Activated T-cell treated with anti-CD3 and anti-CD28 coated beads, Interleukin-2, amount 50 U/mL, for 72 hours (primary cell): ENCODE measurements at regions not wholly inside any gene's neighbourhood (a gene's known extent, or its start where the extent isn't known, plus 50 kb on each side); places are given as distances from the start of the nearest gene placed in this dataset.

Source experiments
- ATAC-seq, 2 donors: fragments of 150-1000 bp; cut with Tn5 transposase; replicated peaks in 1 of 2; 2 replicates each; pipeline ENCODE4 v1.10.0; 2021; ENCODE audit warnings: moderate library complexity in 2 of 2, mild to moderate bottlenecking in 1 of 2
- DNase-seq, 2 donors: peaks; one replicate each; pipeline ENCODE4 v3.0.0; 2021 to 2022; ENCODE audit warnings: mixed read lengths in 1 of 2
- H3K27ac Mint-ChIP-seq: one replicate; pipeline ENCODE4 v1.8.0; 2022; ENCODE audit warnings: mild to moderate bottlenecking, moderate library complexity, mixed read lengths
- H3K27me3 Mint-ChIP-seq: one replicate; pipeline ENCODE4 v1.8.0; 2022; ENCODE audit warnings: low read depth, mixed read lengths
- H3K36me3 Mint-ChIP-seq, 2 donors: one replicate each; pipeline ENCODE4 v1.8.0; 2022; ENCODE audit warnings: mixed read lengths in 2 of 2, mild to moderate bottlenecking in 1 of 2; ENCODE audit not compliant: insufficient read depth in 2 of 2
- H3K4me1 Mint-ChIP-seq: one replicate; pipeline ENCODE4 v1.8.0; 2022; ENCODE audit warnings: low read depth, mixed read lengths
- H3K4me3 Mint-ChIP-seq, 2 donors: one replicate each; pipeline ENCODE4 v1.8.0; 2022; ENCODE audit warnings: mild to moderate bottlenecking in 2 of 2, mixed read lengths in 2 of 2, moderate library complexity in 2 of 2
- H3K9me3 Mint-ChIP-seq, 2 donors: one replicate each; pipeline ENCODE4 v1.8.0; 2022; ENCODE audit warnings: mixed read lengths in 2 of 2

GRCh38 chr2:168346725-168347477 lies 99.5 kb upstream of the STK39 start:
- peak overlapping the region; percentile 54 for H3K27ac Mint-ChIP-seq
- peak; percentile 80 to 83 for ATAC-seq
- DNase-seq: peak; percentile 67 to 72
- H3K27me3 Mint-ChIP-seq: peaks cover 7% of the 10 kb centered on the region
- peak overlapping the region; percentile 86 to 88 for H3K4me3 Mint-ChIP-seq
- no peaks in the 10 kb centered on the region for H3K9me3 Mint-ChIP-seq
- no peaks in the 10 kb centered on the region for H3K36me3 Mint-ChIP-seq
- H3K4me1 Mint-ChIP-seq: peaks cover 8% of the 10 kb centered on the region

DNA sequence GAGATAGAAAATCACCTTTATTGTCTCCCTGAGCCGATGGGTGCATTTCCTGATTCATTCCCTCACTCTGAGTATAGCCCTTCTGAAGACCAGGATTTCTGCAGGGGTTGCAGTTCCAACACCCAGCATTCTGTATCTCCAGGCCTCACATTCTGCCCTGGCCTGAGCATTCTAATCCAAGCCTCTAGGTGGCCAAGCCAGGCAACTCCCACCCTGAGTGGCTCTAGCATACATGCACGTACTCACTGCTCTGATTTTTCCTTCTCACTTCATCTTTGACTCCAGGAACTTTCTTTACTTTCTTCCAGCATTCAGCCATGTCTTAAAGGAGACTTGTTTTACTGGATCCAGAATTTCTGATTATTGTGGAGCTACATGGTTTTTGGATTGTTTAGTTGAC lies 100.7 kb upstream of the STK39 start:
- no peak for ATAC-seq
- Mint-ChIP-seq H3K4me1 (peaks cover 8% of the 10 kb centered on the region), H3K27me3 (peaks cover 6% of the 10 kb centered on the region), H3K9me3 (no peaks in the 10 kb centered on the region), H3K36me3 (no peaks in the 10 kb centered on the region), H3K4me3 (no peak overlapping the region), H3K27ac (no peak overlapping the region)
- peak in 1 of 2 donors; percentile 7 for DNase-seq

- Mint-ChIP-seq H3K9me3 (peaks cover 0 to 6% of the 10 kb centered on the region in 2 donors), H3K27ac (no peak overlapping the region), H3K36me3 (peaks cover 0 to 6% of the 10 kb centered on the region in 2 donors), H3K27me3 (peaks cover 6% of the 10 kb centered on the region), H3K4me1 (peaks cover 16% of the 10 kb centered on the region), H3K4me3 (no peak overlapping the region)
- ATAC-seq: no peak
- DNase-seq: no peak
These were observed 103.0 kb upstream of the STK39 start for GRCh38 chr2:168350380-168350779.

DNA sequence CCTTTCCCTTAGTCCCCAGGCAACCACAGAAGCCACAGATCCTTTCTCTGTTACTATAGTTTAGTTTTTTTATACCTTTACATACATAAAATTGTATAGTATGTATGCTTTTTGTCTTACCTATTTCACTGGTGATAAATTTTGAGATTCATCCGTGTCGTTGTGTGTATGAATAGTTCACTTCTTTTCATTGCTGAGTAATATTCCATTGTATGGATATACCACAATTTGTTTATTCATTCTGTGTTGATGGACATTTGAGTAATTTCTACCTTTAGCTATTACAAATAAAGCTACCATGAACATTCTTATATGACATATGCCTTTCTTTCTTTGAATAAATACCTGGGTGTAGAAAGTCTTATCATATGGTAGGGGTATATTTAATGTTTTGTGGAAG lies 102.8 kb upstream of the CERS6 start:
- ATAC-seq: peak in 1 of 2 donors; percentile 19
- no peaks in the 10 kb centered on the region for H3K27me3 Mint-ChIP-seq

DNA sequence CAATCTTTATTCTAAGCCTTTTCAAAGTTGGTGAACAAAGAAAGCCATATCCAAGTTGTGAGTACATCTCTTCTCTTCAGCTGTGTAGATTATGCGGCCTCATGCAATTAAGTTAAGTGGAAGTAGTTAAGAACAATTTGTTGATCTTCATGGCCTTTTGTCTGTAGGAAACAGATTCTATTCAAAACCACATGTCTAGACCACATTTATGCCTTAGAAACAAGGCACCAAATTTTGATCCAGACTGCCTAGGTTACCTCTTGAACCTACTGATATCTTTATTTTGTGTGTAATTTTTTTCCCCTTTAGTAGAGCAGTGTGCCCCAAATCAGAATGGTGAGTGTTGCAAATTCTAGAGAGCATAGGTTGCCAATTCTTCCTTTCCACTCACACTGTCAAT lies 101.6 kb upstream of the CERS6 start:
- Mint-ChIP-seq H3K4me1 (peaks cover 33% of the 10 kb centered on the region), H3K9me3 (peaks cover 0 to 6% of the 10 kb centered on the region in 2 donors), H3K36me3 (peaks cover 0 to 6% of the 10 kb centered on the region in 2 donors), H3K4me3 (no peak overlapping the region), H3K27ac (no peak overlapping the region), H3K27me3 (no peaks in the 10 kb centered on the region)
- DNase-seq (no peak), ATAC-seq (no peak)

More for the DNA sequence above, 102.8 kb upstream of the CERS6 start:
- DNase-seq: no peak
- no peak overlapping the region for H3K4me3 Mint-ChIP-seq
- H3K9me3 Mint-ChIP-seq: peaks cover 0 to 6% of the 10 kb centered on the region in 2 donors
- peaks cover 0 to 6% of the 10 kb centered on the region in 2 donors for H3K36me3 Mint-ChIP-seq
- no peak overlapping the region for H3K27ac Mint-ChIP-seq
- peaks cover 23% of the 10 kb centered on the region for H3K4me1 Mint-ChIP-seq

GRCh38 chr2:168355121-168355520 lies 101.0 kb upstream of the CERS6 start:
- no peak overlapping the region for H3K4me3 Mint-ChIP-seq
- no peak for DNase-seq
- H3K36me3 Mint-ChIP-seq: peaks cover 0 to 6% of the 10 kb centered on the region in 2 donors
- H3K27ac Mint-ChIP-seq: no peak overlapping the region
- peaks cover 0 to 6% of the 10 kb centered on the region in 2 donors for H3K9me3 Mint-ChIP-seq
- ATAC-seq: no peak
- peaks cover 33% of the 10 kb centered on the region for H3K4me1 Mint-ChIP-seq
- H3K27me3 Mint-ChIP-seq: no peaks in the 10 kb centered on the region

DNA sequence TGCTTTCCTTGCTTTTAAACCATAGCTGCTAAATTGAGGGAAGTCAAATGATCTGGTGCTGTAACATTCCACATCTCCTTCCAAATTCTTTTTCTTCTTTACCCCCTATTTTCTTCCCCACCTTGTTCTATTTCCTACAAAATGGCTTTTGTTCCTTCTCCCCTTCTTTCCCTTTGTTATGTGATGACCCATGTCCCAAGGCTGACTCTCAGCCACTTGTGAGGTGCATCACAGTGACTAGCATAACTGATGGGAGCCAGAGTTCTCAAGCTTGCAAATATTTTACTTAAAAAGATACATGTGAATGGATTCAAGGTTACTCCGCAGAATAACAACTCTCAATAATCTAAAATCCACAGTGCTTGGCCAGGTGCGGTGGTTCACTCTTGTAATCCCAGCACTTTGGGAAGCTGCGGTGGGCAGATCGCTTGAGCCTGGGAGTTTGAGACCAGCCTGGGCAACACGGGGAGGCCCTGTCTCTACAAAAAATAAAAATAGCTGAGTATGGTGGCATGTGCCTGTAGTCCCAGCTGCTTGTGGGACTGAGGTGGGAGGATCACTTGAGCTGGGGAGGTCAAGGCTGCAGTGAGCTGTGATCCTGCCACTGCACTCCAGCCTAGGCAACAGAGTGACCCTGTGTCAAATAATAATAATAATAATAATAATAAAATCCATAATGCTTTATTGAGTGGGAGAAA lies 100.1 kb upstream of the CERS6 start:
- Mint-ChIP-seq H3K36me3 (peaks cover 0 to 6% of the 10 kb centered on the region in 2 donors), H3K4me3 (no peak overlapping the region), H3K27me3 (no peaks in the 10 kb centered on the region), H3K9me3 (peaks cover 0 to 9% of the 10 kb centered on the region in 2 donors), H3K27ac (no peak overlapping the region), H3K4me1 (peaks cover 33% of the 10 kb centered on the region)
- ATAC-seq: no peak
- DNase-seq: no peak

DNA sequence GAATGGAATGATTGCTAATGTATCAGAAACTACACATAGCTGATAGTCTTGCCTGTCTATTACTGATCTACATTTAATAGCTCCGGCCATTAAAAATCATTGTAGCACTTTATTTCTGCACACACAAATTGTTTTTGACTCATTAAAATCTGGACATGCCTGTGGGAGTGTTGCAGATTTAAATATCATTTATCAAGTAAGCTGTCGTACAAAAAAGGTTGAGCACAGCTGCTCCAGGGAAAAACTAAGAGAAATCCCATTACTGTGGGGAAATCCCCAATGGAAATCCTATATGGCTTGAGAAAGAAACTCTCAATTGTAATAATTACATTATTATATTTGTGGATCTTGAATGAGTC lies 99.6 kb upstream of the CERS6 start:
- H3K27me3 Mint-ChIP-seq: no peaks in the 10 kb centered on the region
- DNase-seq: no peak
- no peak for ATAC-seq
- H3K27ac Mint-ChIP-seq: no peak overlapping the region
- H3K4me3 Mint-ChIP-seq: no peak overlapping the region
- H3K9me3 Mint-ChIP-seq: peaks cover 0 to 9% of the 10 kb centered on the region in 2 donors
- H3K36me3 Mint-ChIP-seq: peaks cover 0 to 6% of the 10 kb centered on the region in 2 donors
- H3K4me1 Mint-ChIP-seq: peaks cover 33% of the 10 kb centered on the region

GRCh38 chr2:168357797-168358472 lies 98.1 kb upstream of the CERS6 start:
- ATAC-seq: peak in 1 of 2 donors; percentile 33
- DNase-seq: no peak
- Mint-ChIP-seq H3K9me3 (peaks cover 0 to 9% of the 10 kb centered on the region in 2 donors), H3K4me1 (peaks cover 33% of the 10 kb centered on the region), H3K36me3 (peaks cover 0 to 6% of the 10 kb centered on the region in 2 donors), H3K27ac (no peak overlapping the region), H3K27me3 (no peaks in the 10 kb centered on the region), H3K4me3 (peak overlapping the region; percentile 35 to 37)

DNA sequence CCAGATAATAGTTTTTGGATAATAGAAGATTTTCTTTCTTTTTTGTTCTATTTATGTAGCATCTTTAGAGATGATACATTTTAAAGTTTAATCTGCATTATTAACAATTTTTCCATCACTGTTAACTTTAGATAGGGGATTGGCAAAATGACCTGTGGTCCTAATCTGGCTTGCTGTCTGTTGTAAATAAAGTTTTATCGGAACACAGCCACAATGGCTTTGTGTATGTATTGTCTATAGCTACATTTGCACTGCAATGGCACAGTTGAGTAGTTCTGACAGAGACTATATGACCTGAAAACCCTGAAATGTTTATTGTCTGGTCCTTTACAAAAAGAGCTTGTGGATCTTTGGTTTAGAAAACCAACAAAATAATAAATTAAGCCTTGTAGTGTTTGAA lies 97.0 kb upstream of the CERS6 start:
- Mint-ChIP-seq H3K36me3 (no peaks in the 10 kb centered on the region), H3K27ac (no peak overlapping the region), H3K4me3 (no peak overlapping the region), H3K9me3 (peaks cover 0 to 5% of the 10 kb centered on the region in 2 donors), H3K4me1 (peaks cover 33% of the 10 kb centered on the region), H3K27me3 (no peaks in the 10 kb centered on the region)
- no peak for DNase-seq
- no peak for ATAC-seq

DNA sequence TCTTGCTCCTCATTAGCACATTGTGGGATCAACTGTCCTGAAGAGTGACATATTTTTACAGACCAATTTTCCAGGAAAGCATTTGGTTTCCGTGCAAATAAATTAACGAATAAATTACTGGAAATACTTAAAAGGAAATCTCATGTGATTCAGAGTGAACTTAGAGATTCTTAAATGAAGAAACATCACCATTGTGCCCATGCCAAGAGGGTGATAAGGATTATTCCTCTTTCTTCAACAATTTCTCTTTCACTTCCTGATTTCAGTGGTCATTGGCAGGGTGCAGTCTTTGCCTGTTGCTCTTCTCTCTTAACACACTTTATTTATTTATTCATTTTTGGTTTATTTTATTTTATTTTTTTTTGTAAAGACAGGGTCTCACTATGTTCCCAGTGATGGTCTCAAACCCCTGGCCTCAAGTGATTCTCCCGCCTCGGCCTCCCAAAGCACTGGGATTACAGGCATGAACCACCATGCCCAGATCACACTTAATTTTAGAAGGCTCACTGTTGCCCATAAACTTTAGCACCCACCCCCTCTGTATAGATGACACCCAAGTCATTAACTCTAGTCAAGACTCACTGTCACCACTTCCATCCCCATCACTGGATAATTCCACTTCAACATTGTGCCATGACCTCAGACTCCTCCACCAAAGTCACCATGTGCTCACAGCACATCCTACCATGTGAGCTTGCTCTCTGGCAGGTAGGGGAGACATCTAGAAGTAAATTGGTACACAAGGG lies 92.6 kb upstream of the CERS6 start:
- Mint-ChIP-seq H3K4me1 (peaks cover 7% of the 10 kb centered on the region), H3K27ac (no peak overlapping the region), H3K9me3 (peaks cover 0 to 5% of the 10 kb centered on the region in 2 donors), H3K27me3 (no peaks in the 10 kb centered on the region), H3K36me3 (no peaks in the 10 kb centered on the region), H3K4me3 (no peak overlapping the region)
- DNase-seq (no peak), ATAC-seq (no peak)

GRCh38 chr2:168365094-168365621 lies 90.9 kb upstream of the CERS6 start:
- Mint-ChIP-seq H3K4me3 (no peak overlapping the region), H3K9me3 (peaks cover 0 to 5% of the 10 kb centered on the region in 2 donors), H3K27ac (no peak overlapping the region), H3K4me1 (no peaks in the 10 kb centered on the region), H3K36me3 (no peaks in the 10 kb centered on the region), H3K27me3 (no peaks in the 10 kb centered on the region)
- ATAC-seq (no peak), DNase-seq (no peak)
